Caki2 (cell line): ENCODE measurements at regions not wholly inside any gene's neighbourhood (a gene's known extent, or its start where the extent isn't known, plus 50 kb on each side); places are given as distances from the start of the nearest gene placed in this dataset.

Experiments
- DNase-seq: peaks from one replicate; pipeline ENCODE4 v3.0.0-alpha.2; 2015; ENCODE audit warnings: low read depth
- in situ Hi-C: cut with HindIII; loops from 2 replicates; pipeline ENCODE4 v1.10.0; 2016; ENCODE audit warnings: low sequenced_read_pairs, low pct_unique_long_range_greater_than_20kb, mixed read lengths

- DNase-seq: no peak
- in situ Hi-C loops: no loop called here
Measured at GRCh38 chr7:155360495-155361345, 63.0 kb downstream of the INSIG1 start.

DNA sequence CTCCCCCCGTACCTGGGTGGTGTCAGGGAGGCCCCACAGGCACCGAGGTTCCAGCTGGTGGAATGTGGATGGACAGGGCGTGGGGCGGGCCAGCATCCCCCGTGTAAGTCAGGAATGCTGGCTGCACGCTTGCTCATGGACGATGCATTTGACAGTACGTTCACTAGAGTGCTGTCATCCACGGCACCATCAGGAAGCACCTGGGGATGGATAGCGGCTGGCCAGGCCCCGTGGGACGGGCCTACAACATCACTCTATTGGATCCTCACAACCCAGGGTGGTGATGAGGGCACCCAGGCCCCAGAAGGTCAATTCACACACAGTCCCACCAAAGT, 63.6 kb downstream of the INSIG1 start:
- DNase-seq: no peak
- in situ Hi-C loops: no loop called here

- in situ Hi-C loops: no loop called here
- DNase-seq: no peak
Measured at GRCh38 chr7:155361947-155362346, 64.3 kb downstream of the INSIG1 start.

- DNase-seq: no peak
- in situ Hi-C loops: no loop called here
Measured at GRCh38 chr7:155362380-155363145, 64.9 kb downstream of the INSIG1 start.

- no peak for DNase-seq
- in situ Hi-C loops: no loop called here
Measured at GRCh38 chr7:155363146-155363539, 65.5 kb downstream of the INSIG1 start.

DNA sequence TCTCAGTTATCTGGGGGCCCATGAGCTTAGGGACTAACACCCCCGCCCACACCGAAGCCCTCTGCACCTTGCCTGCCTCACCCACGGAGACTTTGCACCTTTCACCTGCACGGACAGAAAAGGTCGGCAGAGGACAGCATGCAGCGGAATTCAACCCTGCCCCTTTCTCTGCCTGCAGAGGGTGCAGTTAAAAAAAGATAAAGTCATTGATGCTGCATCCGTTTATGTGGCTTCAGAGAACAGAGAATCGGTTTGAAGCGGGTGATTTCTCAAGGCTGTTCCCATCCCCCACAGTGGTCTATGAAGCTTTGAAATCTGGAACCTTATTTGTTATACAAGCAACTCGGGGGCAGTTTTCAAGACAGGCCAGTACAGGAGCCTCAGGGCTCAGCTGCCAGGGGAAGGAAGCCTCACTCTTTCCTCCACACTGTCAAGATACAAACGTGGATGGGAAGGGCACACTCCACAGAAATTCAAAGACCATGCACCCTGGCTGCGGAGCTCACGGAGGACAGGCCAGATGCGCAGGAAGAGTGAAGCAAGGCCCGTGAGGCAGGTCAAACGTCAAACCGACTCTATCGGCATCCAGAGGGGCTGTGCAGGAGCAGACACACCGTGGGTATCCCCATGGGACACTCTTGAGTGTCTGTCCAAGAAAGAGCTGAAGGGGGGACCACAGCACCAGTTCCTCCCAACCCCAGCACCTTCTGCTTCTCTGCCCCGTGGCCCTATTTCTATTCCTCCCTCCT, 66.3 kb downstream of the INSIG1 start:
- no peak for DNase-seq
- in situ Hi-C loops: no loop called here

GRCh38 chr7:155365146-155365874, 67.6 kb downstream of the INSIG1 start:
- in situ Hi-C loops: no loop called here
- DNase-seq: no peak

DNA sequence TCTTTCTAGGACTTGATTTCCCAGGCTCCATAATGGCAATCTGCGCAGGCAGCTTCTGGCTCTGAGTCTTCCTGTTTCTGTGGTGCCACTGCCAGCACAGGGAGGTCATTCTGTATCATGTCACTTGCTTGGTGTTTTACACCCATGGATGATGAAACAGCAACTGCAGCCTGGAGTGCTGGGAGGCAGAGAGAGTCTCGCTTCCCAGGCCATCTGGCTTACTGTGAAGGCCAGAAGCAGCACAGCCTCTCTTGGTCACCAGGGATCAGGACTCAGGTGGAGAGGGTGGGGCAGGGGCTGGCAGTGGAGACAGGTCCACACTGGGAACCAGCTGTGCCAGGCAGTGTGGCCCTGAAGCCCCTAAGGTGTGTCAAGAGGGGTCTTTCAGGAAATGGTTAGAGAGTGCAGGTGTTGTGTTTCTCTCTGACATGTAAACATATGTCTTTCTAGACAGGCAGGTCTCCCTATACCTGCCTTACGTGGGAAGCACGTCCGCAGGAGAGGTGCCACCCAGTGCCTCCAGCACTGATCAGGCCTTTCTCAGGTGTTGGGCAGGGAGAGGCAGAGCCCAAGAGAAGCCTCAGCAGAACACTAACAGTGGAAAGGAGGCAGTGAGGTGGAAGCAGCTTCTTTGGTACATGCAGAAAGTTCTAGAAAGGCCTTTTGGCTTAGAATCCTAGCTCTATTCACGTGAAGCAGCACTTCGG, 71.4 kb downstream of the INSIG1 start:
- in situ Hi-C loops: no loop called here
- DNase-seq: no peak

DNA sequence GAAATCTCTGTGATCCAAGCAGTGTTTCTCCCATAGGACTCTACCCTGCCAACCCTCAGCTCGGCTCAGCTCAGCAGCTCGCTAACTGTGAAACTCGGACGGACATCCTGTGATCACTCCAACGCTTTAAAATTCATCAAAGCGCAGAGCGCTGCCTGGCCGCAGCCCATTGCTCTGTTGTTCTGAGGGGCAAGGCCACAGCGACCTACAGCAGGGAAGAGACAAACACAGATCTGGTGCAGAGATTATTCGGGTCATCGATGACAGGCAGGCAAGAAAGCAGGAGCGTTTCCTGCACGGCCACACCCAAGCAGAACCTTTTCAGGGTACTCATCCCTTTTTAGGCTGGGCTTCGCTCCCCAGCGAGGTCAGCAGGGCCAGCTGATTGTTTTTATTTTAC, 72.1 kb downstream of the INSIG1 start:
- in situ Hi-C loops: no loop called here

DNA sequence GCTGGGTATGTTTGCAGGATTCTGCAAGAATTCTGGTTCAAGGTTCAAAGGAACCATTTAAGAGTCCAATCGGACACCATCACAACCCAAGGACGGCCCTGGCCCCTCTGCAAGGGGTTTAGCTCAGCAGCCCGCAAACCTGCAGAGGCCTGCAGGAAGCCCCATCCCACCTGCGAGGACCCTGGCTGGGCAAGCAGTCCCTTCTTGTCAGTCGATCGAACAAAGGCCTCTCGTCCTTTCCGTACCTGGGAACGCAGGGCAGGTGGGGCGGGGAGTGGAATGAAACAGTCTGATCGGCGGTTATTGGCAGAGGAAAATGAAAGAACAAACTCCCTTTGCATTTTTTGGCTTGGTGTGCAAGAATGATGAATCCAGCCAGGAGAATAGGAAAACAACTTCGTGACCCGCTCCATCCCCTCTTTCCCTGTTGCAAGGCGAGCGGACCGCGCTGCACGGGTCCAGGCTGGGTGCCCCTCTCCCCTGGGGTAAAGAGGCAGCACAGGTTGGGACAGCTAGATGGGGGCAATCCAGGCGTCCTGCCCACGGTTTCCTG, 73.7 kb downstream of the INSIG1 start:
- in situ Hi-C loops: no loop called here
- no peak for DNase-seq

More for the DNA sequence above, 72.1 kb downstream of the INSIG1 start:
- no peak for DNase-seq

DNA sequence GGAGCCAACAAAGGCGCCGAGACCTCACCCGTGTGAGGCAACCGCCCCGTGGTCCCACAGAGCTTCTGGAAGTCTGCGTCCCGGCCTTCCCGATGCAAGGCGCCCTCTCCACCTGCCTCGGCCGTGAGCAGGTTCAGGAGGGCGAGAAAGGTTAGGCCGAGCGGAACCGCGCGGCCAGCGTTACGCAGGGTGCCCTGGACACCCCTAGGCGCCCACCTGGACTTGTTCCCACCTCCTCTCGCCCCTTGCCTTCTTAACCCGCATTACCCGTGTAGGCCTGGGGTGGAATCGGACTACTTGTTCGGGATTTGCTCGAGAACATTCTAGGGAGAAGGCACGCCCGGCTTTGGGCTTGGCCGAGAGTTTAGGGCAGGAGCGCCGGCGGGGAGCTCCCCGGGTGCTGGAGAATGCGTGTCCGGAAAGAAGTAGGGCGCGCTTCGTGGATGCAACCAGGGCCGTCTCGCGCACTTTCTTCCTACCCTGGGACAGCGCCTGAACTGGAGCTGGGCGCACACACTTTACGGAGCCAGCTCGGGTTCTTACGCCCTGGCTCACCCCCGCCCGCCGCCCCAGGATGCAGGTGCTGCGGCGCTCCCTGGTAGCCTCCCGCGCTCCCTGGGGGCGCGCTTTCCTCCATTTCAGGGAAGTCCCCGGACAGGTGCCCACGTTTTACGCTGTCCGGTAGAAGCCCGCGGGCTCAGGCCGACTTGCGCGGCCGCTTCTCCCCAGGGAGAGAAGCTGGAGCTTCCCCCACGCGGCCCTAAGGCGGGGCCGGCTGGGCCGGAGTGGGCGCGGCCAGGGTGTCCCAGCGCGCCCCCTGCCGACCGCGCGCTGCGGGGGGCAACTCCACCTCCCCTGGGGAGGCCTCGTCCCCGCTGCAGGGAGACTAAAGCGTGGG, 74.5 kb downstream of the INSIG1 start:
- in situ Hi-C loops: no loop called here
- DNase-seq: no peak

- in situ Hi-C loops: no loop called here
- no peak for DNase-seq
Measured at GRCh38 chr7:155372782-155373358, 75.2 kb downstream of the INSIG1 start.

GRCh38 chr7:155373359-155374273, 75.9 kb downstream of the INSIG1 start:
- in situ Hi-C loops: no loop called here
- DNase-seq: no peak

GRCh38 chr7:155374276-155375252, 76.9 kb downstream of the INSIG1 start:
- DNase-seq: no peak
- in situ Hi-C loops: no loop called here
